Parathyroid adenoma (tissue), 2 donors: ENCODE measurements at regions not wholly inside any gene's neighbourhood (a gene's known extent, or its start where the extent isn't known, plus 50 kb on each side); places are given as distances from the start of the nearest gene placed in this dataset.

Experiments
- H2AFZ ChIP-seq: fragments of 300-600 bp; sonication (generic); one replicate; pipeline ENCODE4 v1.7.0; 2017; ENCODE audit warnings: antibody characterized with exemption, mild to moderate bottlenecking
- H3K27ac ChIP-seq: fragments of 300-600 bp; sonication (generic); one replicate; pipeline ENCODE4 v1.7.0; 2017
- H3K27me3 ChIP-seq: fragments of 300-600 bp; sonication (generic); one replicate; pipeline ENCODE4 v1.7.0; 2017; ENCODE audit warnings: low read length; ENCODE audit not compliant: control insufficient read depth, insufficient read depth
- H3K36me3 ChIP-seq: fragments of 300-600 bp; sonication (generic); one replicate; pipeline ENCODE4 v1.7.0; 2017; ENCODE audit warnings: low read length; ENCODE audit not compliant: control insufficient read depth, insufficient read depth
- H3K4me1 ChIP-seq: fragments of 300-600 bp; sonication (generic); one replicate; pipeline ENCODE4 v1.7.0; 2017; ENCODE audit warnings: control low read depth
- H3K4me2 ChIP-seq: fragments of 300-600 bp; sonication (generic); one replicate; pipeline ENCODE4 v1.7.0; 2017; ENCODE audit warnings: low read length
- H3K4me3 ChIP-seq: fragments of 300-600 bp; sonication (generic); one replicate; pipeline ENCODE4 v1.7.0; 2017; ENCODE audit warnings: low read depth, low read length
- H3K79me2 ChIP-seq: fragments of 300-600 bp; sonication (generic); one replicate; pipeline ENCODE4 v1.7.0; 2017; ENCODE audit warnings: control low read depth
- H3K9ac ChIP-seq: fragments of 300-600 bp; sonication (generic); one replicate; pipeline ENCODE4 v1.7.0; 2017; ENCODE audit warnings: mild to moderate bottlenecking
- H3K9me3 ChIP-seq: fragments of 300-600 bp; sonication (generic); one replicate; pipeline ENCODE4 v1.7.0; 2017; ENCODE audit warnings: low read length; ENCODE audit not compliant: control insufficient read depth
- CTCF ChIP-seq: fragments of 300-600 bp; sonication (generic); IDR thresholded peaks from one replicate; pipeline ENCODE4 v1.7.0; 2017; ENCODE audit warnings: antibody characterized with exemption, mild to moderate bottlenecking
- donor health status: primary hyperparathyroidism.

DNA sequence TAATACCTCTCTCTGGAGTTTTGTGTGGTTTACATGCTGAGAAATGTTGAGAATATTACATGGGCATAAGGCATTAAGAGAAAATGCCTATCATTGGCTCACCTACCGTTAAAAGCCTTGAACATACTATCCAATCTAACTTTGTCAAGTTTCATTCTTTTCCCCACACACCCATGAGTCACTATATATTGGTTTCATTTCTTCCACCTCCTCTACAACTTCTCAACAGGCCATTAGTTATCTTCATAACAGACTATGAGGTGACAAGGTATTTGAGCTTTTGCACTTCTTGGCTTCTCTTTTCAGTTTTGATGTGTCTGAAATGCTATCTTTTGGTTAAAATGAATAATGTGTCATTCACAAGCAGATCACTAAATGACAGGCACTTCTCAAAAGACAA, 288.0 kb downstream of the KCNN2 start:
- H3K9me3 ChIP-seq: no peaks in the 10 kb centered on the region
- no peak overlapping the region for H2AFZ ChIP-seq
- no peak overlapping the region for H3K4me3 ChIP-seq
- no peak overlapping the region for H3K9ac ChIP-seq
- no peak overlapping the region for H3K27ac ChIP-seq
- no peaks in the 10 kb centered on the region for H3K27me3 ChIP-seq
- no peak for TF ChIP-seq CTCF
- H3K4me2 ChIP-seq: no peak overlapping the region
- H3K4me1 ChIP-seq: no peaks in the 10 kb centered on the region
- no peaks in the 10 kb centered on the region for H3K36me3 ChIP-seq
- no peaks in the 10 kb centered on the region for H3K79me2 ChIP-seq

- Histone ChIP-seq H2AFZ (no peak overlapping the region), H3K4me1 (no peaks in the 10 kb centered on the region), H3K9me3 (no peaks in the 10 kb centered on the region), H3K36me3 (no peaks in the 10 kb centered on the region), H3K79me2 (no peaks in the 10 kb centered on the region), H3K4me2 (no peak overlapping the region), H3K4me3 (no peak overlapping the region), H3K27ac (no peak overlapping the region), H3K9ac (no peak overlapping the region), H3K27me3 (no peaks in the 10 kb centered on the region)
- TF ChIP-seq CTCF: no peak
Observed at GRCh38 chr5:114648940-114649339, 287.1 kb downstream of the KCNN2 start.

DNA sequence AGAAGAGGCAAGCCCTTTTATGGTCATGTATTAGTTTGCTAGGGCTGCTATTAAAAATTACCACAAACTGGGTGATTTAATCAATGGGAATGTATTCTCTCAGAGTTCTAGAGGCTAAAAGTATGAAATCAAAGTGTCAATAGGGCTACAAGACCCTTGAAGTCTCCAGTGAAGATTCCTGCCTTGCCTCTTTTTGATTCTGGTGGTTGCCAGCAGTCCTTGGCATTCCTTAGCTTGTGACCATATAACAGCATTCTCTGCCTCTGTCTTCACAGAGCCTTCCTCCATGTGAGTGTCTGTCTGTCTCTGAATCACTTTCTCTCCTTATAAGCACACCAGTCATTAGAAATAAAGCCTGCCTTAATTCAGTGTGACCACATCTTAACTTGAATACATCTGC, 282.7 kb downstream of the KCNN2 start:
- Histone ChIP-seq H3K4me1 (no peaks in the 10 kb centered on the region), H3K36me3 (no peaks in the 10 kb centered on the region), H3K27ac (no peak overlapping the region), H3K9ac (no peak overlapping the region), H3K9me3 (no peaks in the 10 kb centered on the region), H3K27me3 (no peaks in the 10 kb centered on the region), H3K4me3 (no peak overlapping the region), H3K79me2 (no peaks in the 10 kb centered on the region), H2AFZ (no peak overlapping the region), H3K4me2 (no peak overlapping the region)
- no peak for TF ChIP-seq CTCF

DNA sequence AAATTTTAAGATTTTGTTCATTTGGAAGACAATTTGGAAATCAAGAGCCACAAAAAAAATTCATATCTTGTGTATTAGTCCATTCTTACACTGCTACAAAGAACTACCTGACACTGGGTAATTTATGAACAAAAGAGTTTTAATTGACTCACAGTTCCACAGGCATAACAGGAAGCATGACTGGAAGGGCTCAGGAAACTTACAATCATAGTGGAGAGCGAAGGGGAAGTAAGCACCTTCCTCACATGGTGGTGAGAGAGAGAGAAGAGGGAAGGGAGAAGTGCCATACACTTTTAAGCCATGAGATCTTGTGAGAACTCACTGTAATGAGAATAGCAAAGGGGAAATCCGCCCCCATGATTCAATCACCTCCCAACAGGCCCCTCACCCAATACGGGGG, 274.4 kb downstream of the KCNN2 start:
- Histone ChIP-seq H3K4me2 (no peak overlapping the region), H3K9me3 (no peaks in the 10 kb centered on the region), H3K79me2 (no peaks in the 10 kb centered on the region), H3K27me3 (no peaks in the 10 kb centered on the region), H3K4me1 (no peaks in the 10 kb centered on the region), H3K4me3 (no peak overlapping the region), H3K27ac (no peak overlapping the region), H3K9ac (no peak overlapping the region), H3K36me3 (no peaks in the 10 kb centered on the region), H2AFZ (no peak overlapping the region)
- TF ChIP-seq CTCF: no peak

GRCh38 chr5:114634967-114635901, 273.4 kb downstream of the KCNN2 start:
- no peaks in the 10 kb centered on the region for H3K9me3 ChIP-seq
- no peak overlapping the region for H3K9ac ChIP-seq
- TF ChIP-seq CTCF: no peak
- H3K27me3 ChIP-seq: no peaks in the 10 kb centered on the region
- no peak overlapping the region for H3K27ac ChIP-seq
- no peaks in the 10 kb centered on the region for H3K4me1 ChIP-seq
- no peaks in the 10 kb centered on the region for H3K79me2 ChIP-seq
- no peak overlapping the region for H3K4me2 ChIP-seq
- no peaks in the 10 kb centered on the region for H3K36me3 ChIP-seq
- H3K4me3 ChIP-seq: no peak overlapping the region
- no peak overlapping the region for H2AFZ ChIP-seq
